Subcutaneous abdominal adipose tissue (tissue), 5 donors: ENCODE measurements at regions not wholly inside any gene's neighbourhood (a gene's known extent, or its start where the extent isn't known, plus 50 kb on each side); places are given as distances from the start of the nearest gene placed in this dataset.

ENCODE experiments used
- H3K27ac ChIP-seq: one replicate; pipeline ENCODE4 v1.7.0; 2013; ENCODE audit warnings: low read depth, mild to moderate bottlenecking, inconsistent platforms, low read length, moderate library complexity
- H3K27me3 ChIP-seq, 5 donors: one replicate each; pipeline ENCODE4 v1.7.0; 2013; ENCODE audit warnings: low read length in 5 of 5, inconsistent platforms in 1 of 5; ENCODE audit not compliant: control insufficient read depth in 5 of 5, insufficient read depth in 4 of 5
- H3K36me3 ChIP-seq, 5 donors: one replicate each; pipeline ENCODE4 v1.7.0; 2013; ENCODE audit warnings: low read length in 5 of 5; ENCODE audit not compliant: control insufficient read depth in 5 of 5, insufficient read depth in 5 of 5
- H3K4me1 ChIP-seq, 5 donors: one replicate each; pipeline ENCODE4 v1.7.0; 2013; ENCODE audit warnings: low read length in 5 of 5, mild to moderate bottlenecking in 3 of 5, moderate library complexity in 1 of 5; ENCODE audit not compliant: control insufficient read depth in 5 of 5, insufficient read depth in 5 of 5
- H3K4me3 ChIP-seq, 5 donors: one replicate each; pipeline ENCODE4 v1.7.0; 2013; ENCODE audit warnings: low read length in 5 of 5, low read depth in 1 of 5
- H3K9ac ChIP-seq, 5 donors: one replicate each; pipeline ENCODE4 v1.7.0; 2013; ENCODE audit warnings: low read length in 5 of 5, mild to moderate bottlenecking in 4 of 5, moderate library complexity in 3 of 5
- H3K9me3 ChIP-seq, 5 donors: one replicate each; pipeline ENCODE4 v1.7.0; 2013; ENCODE audit warnings: low read length in 5 of 5; ENCODE audit not compliant: control insufficient read depth in 5 of 5
- donor health status: healthy.
- donor health status: healthy.
- donor health status: healthy.
- donor health status: healthy.
- donor health status: healthy.

GRCh38 chrX:43559644-43560043, 96.5 kb upstream of the MAOA start:
- no peaks in the 10 kb centered on the region for H3K36me3 ChIP-seq
- no peak overlapping the region for H3K27ac ChIP-seq
- peaks cover 0 to 5% (median 3%) of the 10 kb centered on the region in 5 donors for H3K4me1 ChIP-seq
- H3K4me3 ChIP-seq, result no peak overlapping the region
- no peaks in the 10 kb centered on the region for H3K9me3 ChIP-seq
- H3K9ac ChIP-seq, result no peak overlapping the region
- peaks cover 0 to 8% (median 0%) of the 10 kb centered on the region in 5 donors for H3K27me3 ChIP-seq

- Histone ChIP-seq H3K9me3 (no peaks in the 10 kb centered on the region), H3K9ac (no peak overlapping the region), H3K27me3 (peaks cover 0 to 8% (median 0%) of the 10 kb centered on the region in 5 donors), H3K4me3 (no peak overlapping the region), H3K36me3 (no peaks in the 10 kb centered on the region), H3K4me1 (peaks cover 0 to 5% (median 3%) of the 10 kb centered on the region in 5 donors), H3K27ac (no peak overlapping the region)
Measured at GRCh38 chrX:43560247-43560946, 95.7 kb upstream of the MAOA start.

- no peaks in the 10 kb centered on the region for H3K36me3 ChIP-seq
- peaks cover 0 to 3% (median 1%) of the 10 kb centered on the region in 5 donors for H3K4me1 ChIP-seq
- H3K27ac ChIP-seq, result no peak overlapping the region
- H3K27me3 ChIP-seq, result peaks cover 0 to 4% (median 0%) of the 10 kb centered on the region in 5 donors
- H3K9me3 ChIP-seq, result no peaks in the 10 kb centered on the region
- H3K9ac ChIP-seq, result no peak overlapping the region
- H3K4me3 ChIP-seq, result no peak overlapping the region
Measured at GRCh38 chrX:43562372-43562771, 93.7 kb upstream of the MAOA start.

GRCh38 chrX:43564953-43565352, 91.1 kb upstream of the MAOA start:
- Histone ChIP-seq H3K36me3 (no peaks in the 10 kb centered on the region), H3K9ac (no peak overlapping the region), H3K9me3 (no peaks in the 10 kb centered on the region), H3K27me3 (peaks cover 0 to 4% (median 0%) of the 10 kb centered on the region in 5 donors), H3K4me1 (no peaks in the 10 kb centered on the region), H3K27ac (no peak overlapping the region), H3K4me3 (no peak overlapping the region)

GRCh38 chrX:43566170-43566569, 89.9 kb upstream of the MAOA start:
- no peaks in the 10 kb centered on the region for H3K9me3 ChIP-seq
- no peak overlapping the region for H3K27ac ChIP-seq
- H3K27me3 ChIP-seq, result peaks cover 0 to 4% (median 0%) of the 10 kb centered on the region in 5 donors
- H3K36me3 ChIP-seq, result no peaks in the 10 kb centered on the region
- H3K4me3 ChIP-seq, result no peak overlapping the region
- no peak overlapping the region for H3K9ac ChIP-seq
- no peaks in the 10 kb centered on the region for H3K4me1 ChIP-seq

- Histone ChIP-seq H3K4me1 (no peaks in the 10 kb centered on the region), H3K4me3 (no peak overlapping the region), H3K27ac (no peak overlapping the region), H3K9me3 (no peaks in the 10 kb centered on the region), H3K27me3 (peaks cover 0 to 6% (median 0%) of the 10 kb centered on the region in 5 donors), H3K9ac (no peak overlapping the region), H3K36me3 (no peaks in the 10 kb centered on the region)
Measured at GRCh38 chrX:43573441-43574015, 82.6 kb upstream of the MAOA start.

- Histone ChIP-seq H3K4me3 (no peak overlapping the region), H3K9ac (no peak overlapping the region), H3K4me1 (peaks cover 0 to 2% (median 0%) of the 10 kb centered on the region in 5 donors), H3K36me3 (no peaks in the 10 kb centered on the region), H3K27ac (no peak overlapping the region), H3K27me3 (peaks cover 0 to 13% (median 5%) of the 10 kb centered on the region in 5 donors), H3K9me3 (no peaks in the 10 kb centered on the region)
Measured at GRCh38 chrX:43580621-43581020, 75.5 kb upstream of the MAOA start.

GRCh38 chrX:43581167-43581566, 74.9 kb upstream of the MAOA start:
- Histone ChIP-seq H3K4me1 (peaks cover 0 to 6% (median 0%) of the 10 kb centered on the region in 5 donors), H3K27ac (no peak overlapping the region), H3K27me3 (peaks cover 0 to 13% (median 5%) of the 10 kb centered on the region in 5 donors), H3K9ac (no peak overlapping the region), H3K4me3 (no peak overlapping the region), H3K9me3 (no peaks in the 10 kb centered on the region), H3K36me3 (no peaks in the 10 kb centered on the region)

GRCh38 chrX:43581888-43582539, 74.1 kb upstream of the MAOA start:
- Histone ChIP-seq H3K4me3 (no peak overlapping the region), H3K9me3 (no peaks in the 10 kb centered on the region), H3K4me1 (peaks cover 0 to 6% (median 0%) of the 10 kb centered on the region in 5 donors), H3K36me3 (no peaks in the 10 kb centered on the region), H3K27me3 (peaks cover 0 to 13% (median 3%) of the 10 kb centered on the region in 5 donors), H3K27ac (peak overlapping the region; percentile 12), H3K9ac (no peak overlapping the region)

- Histone ChIP-seq H3K27me3 (peaks cover 0 to 13% (median 3%) of the 10 kb centered on the region in 5 donors), H3K4me1 (peaks cover 0 to 6% (median 0%) of the 10 kb centered on the region in 5 donors), H3K9ac (no peak overlapping the region), H3K4me3 (no peak overlapping the region), H3K9me3 (no peaks in the 10 kb centered on the region), H3K27ac (peak overlapping the region; percentile 12), H3K36me3 (no peaks in the 10 kb centered on the region)
Measured at GRCh38 chrX:43582540-43582913, 73.6 kb upstream of the MAOA start.
